ENCODE measurements at regions not wholly inside any gene's neighbourhood (a gene's known extent, or its start where the extent isn't known, plus 50 kb on each side); places are given as distances from the start of the nearest gene placed in this dataset.

GRCh38 chr2:15813481-15814266 lies 126.7 kb upstream of the MYCN start:
- TF ChIP-seq CTCF (IDR thresholded peaks at IDR 0.05; ENCODE audit: partially characterized antibody, unreplicated experiment), result no peak
- DNase-seq, result no peak
- H3K27me3 Mint-ChIP-seq (ENCODE audit: unreplicated experiment), result peaks cover 13% of the 10 kb centered on the region
- peaks cover 8% of the 10 kb centered on the region for H3K9me3 Mint-ChIP-seq (ENCODE audit: unreplicated experiment)
- H3K27ac Mint-ChIP-seq (ENCODE audit: unreplicated experiment), result no peak overlapping the region
- peaks cover 36% of the 10 kb centered on the region for H3K4me1 Mint-ChIP-seq (ENCODE audit: low read depth, unreplicated experiment)
- H3K36me3 Mint-ChIP-seq (ENCODE audit: unreplicated experiment), result no peaks in the 10 kb centered on the region
- no peak overlapping the region for H3K4me3 Mint-ChIP-seq (ENCODE audit: unreplicated experiment)

GRCh38 chr2:15814403-15814802 lies 125.9 kb upstream of the MYCN start:
- no peak overlapping the region for H3K4me3 Mint-ChIP-seq (ENCODE audit: unreplicated experiment)
- no peaks in the 10 kb centered on the region for H3K36me3 Mint-ChIP-seq (ENCODE audit: unreplicated experiment)
- no peak for DNase-seq
- no peak overlapping the region for H3K27ac Mint-ChIP-seq (ENCODE audit: unreplicated experiment)
- peaks cover 28% of the 10 kb centered on the region for H3K4me1 Mint-ChIP-seq (ENCODE audit: low read depth, unreplicated experiment)
- H3K9me3 Mint-ChIP-seq (ENCODE audit: unreplicated experiment), result peaks cover 7% of the 10 kb centered on the region
- H3K27me3 Mint-ChIP-seq (ENCODE audit: unreplicated experiment), result peaks cover 9% of the 10 kb centered on the region
- no peak for TF ChIP-seq CTCF (IDR thresholded peaks at IDR 0.05; ENCODE audit: partially characterized antibody, unreplicated experiment)

DNA sequence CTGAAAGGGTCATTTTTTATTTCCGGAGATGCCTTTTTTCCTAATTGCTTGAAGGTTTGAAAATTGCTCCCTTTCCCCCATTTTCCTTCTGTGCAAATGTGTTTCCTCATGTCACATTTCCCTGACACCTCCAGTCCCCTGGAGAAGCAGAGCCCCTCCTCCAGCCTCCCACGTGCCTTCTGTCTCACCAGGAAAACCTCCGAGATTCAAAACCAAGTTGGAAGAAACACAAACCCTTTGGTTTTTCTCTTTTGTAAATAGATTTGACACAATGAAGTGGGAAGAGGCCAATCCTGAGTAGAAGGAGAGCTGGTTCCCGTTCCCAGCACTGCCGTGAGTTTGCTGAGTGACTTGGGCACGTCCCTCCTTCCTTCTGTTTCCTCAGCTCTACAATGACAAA lies 125.4 kb upstream of the MYCN start:
- Mint-ChIP-seq H3K36me3 (ENCODE audit: unreplicated experiment) (no peaks in the 10 kb centered on the region), H3K4me1 (ENCODE audit: low read depth, unreplicated experiment) (peaks cover 26% of the 10 kb centered on the region), H3K27ac (ENCODE audit: unreplicated experiment) (no peak overlapping the region), H3K27me3 (ENCODE audit: unreplicated experiment) (peaks cover 9% of the 10 kb centered on the region), H3K9me3 (ENCODE audit: unreplicated experiment) (peaks cover 4% of the 10 kb centered on the region), H3K4me3 (ENCODE audit: unreplicated experiment) (no peak overlapping the region)
- no peak for DNase-seq
- no peak for TF ChIP-seq CTCF (IDR thresholded peaks at IDR 0.05; ENCODE audit: partially characterized antibody, unreplicated experiment)

DNA sequence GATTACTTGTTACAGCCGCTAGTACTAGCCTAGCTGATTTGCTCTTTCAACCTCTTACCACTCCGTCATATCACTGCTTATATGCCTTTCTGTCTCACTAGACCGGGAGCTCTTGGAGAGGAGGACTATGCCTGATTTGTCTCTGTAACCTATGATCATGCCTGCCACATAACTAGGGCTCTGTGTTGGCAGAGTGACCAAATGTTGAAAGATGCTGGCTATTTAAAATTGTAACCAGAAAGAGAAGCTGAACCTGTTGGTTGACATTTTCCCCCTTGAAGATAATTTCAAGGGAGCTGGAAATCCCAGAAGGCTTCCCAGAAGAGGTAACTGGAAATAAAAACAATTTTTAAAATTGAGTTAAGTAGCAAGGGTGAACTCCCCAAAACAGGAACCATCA lies 124.1 kb upstream of the MYCN start:
- Mint-ChIP-seq H3K27me3 (ENCODE audit: unreplicated experiment) (peaks cover 9% of the 10 kb centered on the region), H3K4me3 (ENCODE audit: unreplicated experiment) (no peak overlapping the region), H3K9me3 (ENCODE audit: unreplicated experiment) (peaks cover 4% of the 10 kb centered on the region), H3K4me1 (ENCODE audit: low read depth, unreplicated experiment) (peaks cover 19% of the 10 kb centered on the region), H3K36me3 (ENCODE audit: unreplicated experiment) (no peaks in the 10 kb centered on the region), H3K27ac (ENCODE audit: unreplicated experiment) (no peak overlapping the region)
- no peak for DNase-seq
- TF ChIP-seq CTCF (IDR thresholded peaks at IDR 0.05; ENCODE audit: partially characterized antibody, unreplicated experiment), result no peak

GRCh38 chr2:15816674-15817406 lies 123.5 kb upstream of the MYCN start:
- peaks cover 16% of the 10 kb centered on the region for H3K4me1 Mint-ChIP-seq (ENCODE audit: low read depth, unreplicated experiment)
- H3K9me3 Mint-ChIP-seq (ENCODE audit: unreplicated experiment), result peaks cover 2% of the 10 kb centered on the region

More at GRCh38 chr2:15816674-15817406, 123.5 kb upstream of the MYCN start:
- TF ChIP-seq CTCF (IDR thresholded peaks at IDR 0.05; ENCODE audit: partially characterized antibody, unreplicated experiment), result no peak
- Mint-ChIP-seq H3K4me3 (ENCODE audit: unreplicated experiment) (no peak overlapping the region), H3K27ac (ENCODE audit: unreplicated experiment) (no peak overlapping the region), H3K27me3 (ENCODE audit: unreplicated experiment) (peaks cover 5% of the 10 kb centered on the region), H3K36me3 (ENCODE audit: unreplicated experiment) (no peaks in the 10 kb centered on the region)
- no peak for DNase-seq
